Rectal smooth muscle tissue (tissue), 1 donor: ENCODE measurements at regions not wholly inside any gene's neighbourhood (a gene's known extent, or its start where the extent isn't known, plus 50 kb on each side); places are given as distances from the start of the nearest gene placed in this dataset.

Source experiments
- H3K27ac ChIP-seq: one replicate; pipeline ENCODE4 v1.7.0; 2013; ENCODE audit warnings: low read depth, low read length, inconsistent platforms
- H3K27me3 ChIP-seq: one replicate; pipeline ENCODE4 v1.7.0; 2013; ENCODE audit warnings: low read length; ENCODE audit not compliant: control insufficient read depth, insufficient read depth
- H3K36me3 ChIP-seq: one replicate; pipeline ENCODE4 v1.7.0; 2013; ENCODE audit warnings: low read length; ENCODE audit not compliant: control insufficient read depth, insufficient read depth
- H3K4me1 ChIP-seq: one replicate; pipeline ENCODE4 v1.7.0; 2013; ENCODE audit warnings: low read length; ENCODE audit not compliant: control insufficient read depth, insufficient read depth
- H3K4me3 ChIP-seq: one replicate; pipeline ENCODE4 v1.7.0; 2013; ENCODE audit warnings: low read length
- H3K9ac ChIP-seq: one replicate; pipeline ENCODE4 v1.7.0; 2013; ENCODE audit warnings: low read length

- no peaks in the 10 kb centered on the region for H3K4me1 ChIP-seq
- no peak overlapping the region for H3K4me3 ChIP-seq
- H3K36me3 ChIP-seq = no peaks in the 10 kb centered on the region
- H3K9ac ChIP-seq = no peak overlapping the region
- no peaks in the 10 kb centered on the region for H3K27me3 ChIP-seq
- H3K27ac ChIP-seq = no peak overlapping the region
These were observed 826.7 kb downstream of the TYW1 start for GRCh38 chr7:67823345-67823744.

DNA sequence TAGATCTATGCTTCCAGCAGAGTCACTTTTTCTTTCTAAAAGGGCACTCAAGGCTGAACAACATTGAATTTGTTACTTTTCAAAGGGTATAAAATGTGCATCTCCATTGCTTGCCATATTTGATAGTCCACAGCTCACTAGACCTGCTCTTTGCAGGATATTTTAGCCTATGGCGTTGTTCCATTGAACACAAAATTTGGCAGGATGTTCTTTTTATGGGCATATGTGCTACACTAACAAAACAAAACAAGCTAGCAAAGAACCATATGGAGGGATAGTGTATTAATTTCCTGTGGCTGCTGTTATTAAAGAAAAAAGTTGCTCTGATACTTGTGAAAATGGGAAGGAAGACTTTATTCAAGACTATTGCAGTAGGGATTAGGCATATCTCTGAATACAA is 828.7 kb downstream of the TYW1 start:
- no peaks in the 10 kb centered on the region for H3K36me3 ChIP-seq
- H3K4me3 ChIP-seq = no peak overlapping the region
- no peak overlapping the region for H3K9ac ChIP-seq
- H3K4me1 ChIP-seq = no peaks in the 10 kb centered on the region
- no peaks in the 10 kb centered on the region for H3K27me3 ChIP-seq
- no peak overlapping the region for H3K27ac ChIP-seq

DNA sequence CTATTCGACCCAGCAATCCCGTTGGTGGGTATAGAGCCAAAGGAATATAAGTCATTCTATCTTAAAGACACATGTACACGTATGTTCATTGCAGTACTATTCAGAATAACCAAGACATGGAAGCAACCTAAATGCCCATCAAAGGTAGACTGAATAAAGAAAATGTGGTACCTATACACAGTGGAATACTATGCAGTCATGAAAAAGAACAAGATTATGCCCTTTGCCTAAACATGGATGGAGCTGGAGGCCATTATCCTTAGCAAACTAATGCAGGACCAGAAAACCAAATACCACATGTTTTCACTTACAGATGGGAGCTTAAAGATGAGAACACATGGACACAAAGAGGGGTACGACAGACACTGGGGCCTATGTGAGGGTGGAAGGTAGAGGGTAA is 845.3 kb downstream of the TYW1 start:
- H3K36me3 ChIP-seq = no peaks in the 10 kb centered on the region
- H3K9ac ChIP-seq = no peak overlapping the region
- no peak overlapping the region for H3K27ac ChIP-seq
- no peak overlapping the region for H3K4me3 ChIP-seq
- H3K4me1 ChIP-seq = no peaks in the 10 kb centered on the region
- no peaks in the 10 kb centered on the region for H3K27me3 ChIP-seq

DNA sequence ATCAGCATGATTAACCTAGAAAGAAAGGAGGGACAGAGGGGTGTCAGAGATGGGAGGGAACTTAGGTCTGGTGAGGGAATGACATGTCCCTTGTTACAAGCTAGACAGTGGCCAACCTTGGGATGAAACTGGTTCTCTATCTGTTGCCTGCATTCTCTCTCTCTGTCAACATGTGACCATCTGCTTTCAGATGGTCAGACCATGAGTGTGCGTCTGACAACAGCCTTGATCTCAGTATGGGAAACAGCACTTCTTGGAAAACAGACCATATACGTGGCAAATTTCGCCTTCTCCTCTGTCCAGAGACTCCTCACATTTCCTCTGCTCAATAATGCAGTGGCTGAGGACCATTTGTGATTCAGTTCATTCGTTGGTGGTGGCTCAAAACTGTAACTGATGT is 845.9 kb downstream of the TYW1 start:
- Histone ChIP-seq H3K27ac (no peak overlapping the region), H3K4me1 (no peaks in the 10 kb centered on the region), H3K27me3 (no peaks in the 10 kb centered on the region), H3K4me3 (no peak overlapping the region), H3K9ac (no peak overlapping the region), H3K36me3 (no peaks in the 10 kb centered on the region)

- Histone ChIP-seq H3K27ac (no peak overlapping the region), H3K9ac (no peak overlapping the region), H3K27me3 (no peaks in the 10 kb centered on the region)
These were observed 846.5 kb downstream of the TYW1 start for GRCh38 chr7:67843001-67843565.

DNA sequence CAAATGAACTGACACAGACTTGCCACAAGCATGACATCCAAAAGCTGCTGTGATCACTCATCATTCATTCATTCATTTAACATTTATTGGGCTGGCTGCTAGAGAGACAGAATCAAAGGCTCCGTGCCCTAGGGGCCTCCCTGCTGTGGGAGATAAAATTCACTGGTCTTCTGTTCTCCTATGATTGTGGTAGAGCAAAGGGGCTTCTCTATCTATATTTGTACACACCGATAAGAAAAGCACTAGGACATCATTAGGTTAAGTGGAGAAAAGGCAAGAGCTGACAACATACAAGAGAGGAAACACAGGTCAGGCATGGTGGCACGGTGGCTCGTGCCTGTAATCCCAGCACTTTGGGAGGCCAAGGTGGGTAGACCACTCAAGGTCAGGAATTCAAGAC is 847.0 kb downstream of the TYW1 start:
- Histone ChIP-seq H3K9ac (no peak overlapping the region), H3K4me1 (no peaks in the 10 kb centered on the region), H3K27me3 (no peaks in the 10 kb centered on the region), H3K36me3 (no peaks in the 10 kb centered on the region), H3K4me3 (no peak overlapping the region), H3K27ac (no peak overlapping the region)

More at GRCh38 chr7:67843001-67843565, 846.5 kb downstream of the TYW1 start:
- H3K4me1 ChIP-seq = no peaks in the 10 kb centered on the region
- H3K36me3 ChIP-seq = no peaks in the 10 kb centered on the region
- no peak overlapping the region for H3K4me3 ChIP-seq

GRCh38 chr7:67847092-67847787 is 850.6 kb downstream of the TYW1 start:
- Histone ChIP-seq H3K27me3 (no peaks in the 10 kb centered on the region), H3K36me3 (no peaks in the 10 kb centered on the region), H3K4me3 (no peak overlapping the region), H3K27ac (no peak overlapping the region), H3K4me1 (no peaks in the 10 kb centered on the region), H3K9ac (no peak overlapping the region)

DNA sequence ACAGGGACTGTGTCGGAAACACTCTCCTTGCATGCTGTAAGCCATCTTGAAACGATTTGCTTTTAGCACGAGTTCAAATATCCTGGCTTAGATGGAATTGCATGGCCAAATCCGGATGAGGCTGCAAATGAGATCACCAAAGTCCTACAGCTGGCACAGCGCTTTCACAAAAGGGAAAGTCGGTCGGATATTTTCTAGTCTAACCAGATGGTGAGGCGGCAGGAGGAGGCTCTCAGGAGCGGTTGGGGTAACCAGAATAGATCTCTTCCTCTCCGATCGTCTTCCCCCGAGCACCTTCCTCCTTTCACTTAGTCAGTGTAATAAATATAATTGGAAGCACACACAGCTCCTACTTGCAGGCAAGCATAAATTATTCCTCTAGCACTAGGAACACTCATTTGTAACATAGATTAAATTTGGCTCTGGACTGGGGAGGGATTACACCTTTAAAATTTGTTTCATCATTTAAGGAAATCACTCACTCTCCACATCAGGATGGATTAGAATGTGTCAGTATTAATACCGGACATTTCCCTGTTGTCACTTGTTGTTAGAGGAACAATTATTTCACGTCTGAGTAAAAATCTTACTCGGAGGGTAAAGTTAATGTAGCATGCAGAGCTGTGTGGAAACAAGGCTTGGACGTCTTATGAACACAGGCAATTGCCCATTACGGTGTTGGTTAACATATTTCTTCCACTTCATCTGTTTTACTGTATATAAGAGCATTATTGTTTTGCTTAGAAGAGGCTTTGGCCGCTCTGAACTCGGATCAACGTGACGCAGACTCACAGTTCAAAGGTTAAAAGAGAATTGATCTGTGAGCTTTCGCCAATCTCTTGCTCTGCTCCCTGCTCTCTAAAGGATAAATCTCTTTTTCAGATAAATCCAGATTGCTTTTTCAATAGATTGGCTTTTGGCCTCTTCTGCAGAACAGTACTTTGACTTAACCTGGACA is 857.9 kb downstream of the TYW1 start:
- H3K4me3 ChIP-seq = no peak overlapping the region
- no peak overlapping the region for H3K9ac ChIP-seq
- H3K27me3 ChIP-seq = no peaks in the 10 kb centered on the region
- H3K27ac ChIP-seq = no peak overlapping the region
- no peaks in the 10 kb centered on the region for H3K4me1 ChIP-seq
- no peaks in the 10 kb centered on the region for H3K36me3 ChIP-seq

DNA sequence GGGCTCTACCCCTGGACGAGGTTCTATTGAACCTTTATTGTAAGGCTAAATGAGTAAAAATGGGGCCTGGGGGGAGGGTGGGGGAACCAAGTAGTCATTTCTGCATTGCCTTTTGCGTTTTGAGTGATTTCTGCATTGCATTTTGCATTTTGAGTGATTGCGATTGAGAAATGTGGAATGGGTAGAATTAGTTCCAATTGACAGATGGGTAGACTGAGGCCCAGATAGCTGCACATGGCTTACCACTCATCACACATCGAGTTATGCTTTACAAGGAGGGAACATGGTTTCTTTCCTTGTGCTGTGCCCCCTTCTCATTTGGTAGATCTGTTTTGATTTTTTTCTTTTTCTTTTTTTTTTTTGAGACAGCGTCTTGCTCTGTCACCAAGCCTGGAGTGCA is 858.7 kb downstream of the TYW1 start:
- no peak overlapping the region for H3K4me3 ChIP-seq
- H3K27ac ChIP-seq = no peak overlapping the region
- no peak overlapping the region for H3K9ac ChIP-seq
- H3K4me1 ChIP-seq = no peaks in the 10 kb centered on the region
- no peaks in the 10 kb centered on the region for H3K27me3 ChIP-seq
- H3K36me3 ChIP-seq = no peaks in the 10 kb centered on the region

- Histone ChIP-seq H3K36me3 (no peaks in the 10 kb centered on the region), H3K4me3 (no peak overlapping the region), H3K27ac (no peak overlapping the region), H3K9ac (no peak overlapping the region), H3K27me3 (no peaks in the 10 kb centered on the region), H3K4me1 (no peaks in the 10 kb centered on the region)
These were observed 859.4 kb downstream of the TYW1 start for GRCh38 chr7:67856046-67856445.

DNA sequence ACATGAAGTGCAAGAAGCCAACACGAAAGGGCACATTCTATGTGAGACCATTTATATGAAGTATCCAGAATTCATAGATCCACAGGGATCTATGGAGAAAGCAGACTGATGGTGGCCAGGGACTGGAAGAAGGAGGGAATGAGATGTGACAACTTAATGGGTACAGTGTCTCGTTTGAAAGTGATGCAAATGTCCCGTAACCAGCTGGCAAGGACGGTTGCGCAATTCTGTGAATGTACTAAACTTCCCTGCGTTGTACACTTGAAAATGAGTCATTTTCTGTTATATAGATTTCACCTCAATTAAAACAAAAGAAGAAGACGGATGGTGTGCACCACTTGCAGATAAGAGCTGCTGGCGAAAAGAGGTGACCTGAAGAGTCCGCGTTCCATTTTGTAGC is 861.1 kb downstream of the TYW1 start:
- H3K4me3 ChIP-seq = no peak overlapping the region
- H3K27ac ChIP-seq = no peak overlapping the region

GRCh38 chr7:67858931-67859330 is 862.3 kb downstream of the TYW1 start:
- Histone ChIP-seq H3K4me3 (no peak overlapping the region), H3K27me3 (no peaks in the 10 kb centered on the region), H3K27ac (no peak overlapping the region), H3K4me1 (no peaks in the 10 kb centered on the region), H3K9ac (no peak overlapping the region), H3K36me3 (no peaks in the 10 kb centered on the region)

More for the DNA sequence above, 861.1 kb downstream of the TYW1 start:
- H3K36me3 ChIP-seq = no peaks in the 10 kb centered on the region
- H3K4me1 ChIP-seq = no peaks in the 10 kb centered on the region
- no peak overlapping the region for H3K9ac ChIP-seq
- H3K27me3 ChIP-seq = no peaks in the 10 kb centered on the region
